WTC11 (cell line): ENCODE measurements at regions not wholly inside any gene's neighbourhood (a gene's known extent, or its start where the extent isn't known, plus 50 kb on each side); places are given as distances from the start of the nearest gene placed in this dataset.

Experiments used
- ARID4B ChIP-seq: sonication (generic); formaldehyde crosslinking; IDR thresholded peaks from 2 replicates; pipeline ENCODE4 v1.8.0; 2023; ENCODE audit warnings: missing genetic modification reagents, mild to moderate bottlenecking, borderline replicate concordance
- ATF6 ChIP-seq: sonication (generic); formaldehyde crosslinking; IDR thresholded peaks from 2 replicates; pipeline ENCODE4 v1.8.1; 2023; ENCODE audit warnings: mild to moderate bottlenecking, missing genetic modification reagents
- CTCF ChIP-seq: fragments of 200-600 bp; IDR thresholded peaks from 2 replicates; pipeline ENCODE4 v1.8.0; 2022; ENCODE audit warnings: antibody characterized with exemption
- ELF4 ChIP-seq: sonication (generic); formaldehyde crosslinking; IDR thresholded peaks from 2 replicates; pipeline ENCODE4 v1.8.1; 2022; ENCODE audit warnings: low read depth, mild to moderate bottlenecking, moderate library complexity, missing genetic modification reagents
- FOXK1 ChIP-seq: sonication (generic); formaldehyde crosslinking; IDR thresholded peaks from 2 replicates; pipeline ENCODE4 v1.8.0; 2022; ENCODE audit warnings: mild to moderate bottlenecking, moderate library complexity, missing genetic modification reagents
- JUN ChIP-seq: sonication (generic); formaldehyde crosslinking; IDR thresholded peaks from 2 replicates; pipeline ENCODE4 v1.8.0; 2023; ENCODE audit warnings: mild to moderate bottlenecking, missing genetic modification reagents
- TEAD1 ChIP-seq: sonication (generic); formaldehyde crosslinking; IDR thresholded peaks from 2 replicates; pipeline ENCODE4 v1.8.0; 2022; ENCODE audit warnings: mild to moderate bottlenecking, missing genetic modification reagents
- TEAD4 ChIP-seq: sonication (generic); formaldehyde crosslinking; IDR thresholded peaks from 2 replicates; pipeline ENCODE4 v1.8.0; 2022; ENCODE audit warnings: mild to moderate bottlenecking, missing genetic modification reagents
- USF1 ChIP-seq: sonication (generic); formaldehyde crosslinking; IDR thresholded peaks from 2 replicates; pipeline ENCODE4 v1.8.0; 2022; ENCODE audit warnings: mild to moderate bottlenecking, missing genetic modification reagents
- USF2 ChIP-seq: sonication (generic); formaldehyde crosslinking; IDR thresholded peaks from 2 replicates; pipeline ENCODE4 v1.8.1; 2023; ENCODE audit warnings: mild to moderate bottlenecking, missing genetic modification reagents, moderate library complexity
- ZNF423 ChIP-seq: fragments of 250-450 bp; sonication (Bioruptor Pico); IDR thresholded peaks from 2 replicates; pipeline ENCODE4 v2.1.2; 2022; ENCODE audit warnings: mild to moderate bottlenecking, moderate library complexity
- ZNF512 ChIP-seq: sonication (generic); formaldehyde crosslinking; IDR thresholded peaks from 2 replicates; pipeline ENCODE4 v1.8.1; 2022; ENCODE audit warnings: missing genetic modification reagents, borderline replicate concordance
- ZSCAN18 ChIP-seq: fragments of 250-450 bp; sonication (Bioruptor Pico); IDR thresholded peaks from 2 replicates; pipeline ENCODE4 v2.1.2; 2022; ENCODE audit warnings: mild to moderate bottlenecking, moderate library complexity

GRCh38 chr10:128994598-128995143, 472.4 kb upstream of the MGMT start:
- TF ChIP-seq ZSCAN18 (CRISPR knock-in tag), result no peak
- TF ChIP-seq CTCF, result no peak
- TF ChIP-seq ELF4, result no peak
- no peak for TF ChIP-seq TEAD4
- no peak for TF ChIP-seq FOXK1 (CRISPR knock-in tag)
- TF ChIP-seq TEAD1 (CRISPR knock-in tag), result no peak
- no peak for TF ChIP-seq ATF6 (CRISPR knock-in tag)
- no peak for TF ChIP-seq ZNF423
- TF ChIP-seq USF1, result no peak
- peak; percentile 83; the same call in 1 of the 2 replicates for TF ChIP-seq ZNF512 (CRISPR knock-in tag)
- TF ChIP-seq JUN, result no peak
- TF ChIP-seq USF2, result no peak
- no peak for TF ChIP-seq ARID4B (CRISPR knock-in tag)
